Superior temporal gyrus (tissue), 1 donor: ENCODE measurements at regions not wholly inside any gene's neighbourhood (a gene's known extent, or its start where the extent isn't known, plus 50 kb on each side); places are given as distances from the start of the nearest gene placed in this dataset.
A peak's percentile ranks its signal among the peaks of the same experiment; 100 is the strongest.
"Not testable (repeated sequence)": the region's sequence is repeated elsewhere in the genome, so short reads cannot be mapped to it uniquely, and the experiment has no call there.

Experiments used
- DNase-seq: peaks from one replicate; pipeline ENCODE4 v3.0.0-alpha.2; 2016; ENCODE audit errors: extremely low spot score

- not testable (repeated sequence) for DNase-seq
These were observed 334.8 kb upstream of the SLITRK5 start for GRCh38 chr13:87336346-87336889.

- DNase-seq = no peak
These were observed 327.0 kb upstream of the SLITRK5 start for GRCh38 chr13:87344176-87344575.

DNA sequence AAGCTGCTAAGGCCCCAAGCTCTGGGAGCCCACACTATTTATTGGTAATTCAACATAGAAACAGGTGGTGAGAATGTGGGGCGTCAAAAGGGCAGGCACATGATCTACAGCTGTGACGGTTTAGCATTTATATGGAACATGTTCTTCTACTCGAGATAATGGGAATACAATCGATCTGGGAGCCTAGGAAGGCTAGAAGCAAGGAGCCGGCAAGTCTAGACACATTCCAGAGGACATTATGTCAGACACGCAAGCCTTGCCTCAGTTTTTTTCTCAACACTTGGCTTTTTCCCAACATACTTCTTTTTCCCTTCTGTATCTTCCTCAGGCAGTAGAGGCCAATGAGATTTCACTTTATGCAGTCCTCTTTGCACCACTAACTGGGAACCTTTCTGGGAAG, 315.7 kb upstream of the SLITRK5 start:
- no peak for DNase-seq

GRCh38 chr13:87356314-87356713, 314.9 kb upstream of the SLITRK5 start:
- no peak for DNase-seq

- DNase-seq = no peak
These were observed 312.9 kb upstream of the SLITRK5 start for GRCh38 chr13:87358319-87358718.

DNA sequence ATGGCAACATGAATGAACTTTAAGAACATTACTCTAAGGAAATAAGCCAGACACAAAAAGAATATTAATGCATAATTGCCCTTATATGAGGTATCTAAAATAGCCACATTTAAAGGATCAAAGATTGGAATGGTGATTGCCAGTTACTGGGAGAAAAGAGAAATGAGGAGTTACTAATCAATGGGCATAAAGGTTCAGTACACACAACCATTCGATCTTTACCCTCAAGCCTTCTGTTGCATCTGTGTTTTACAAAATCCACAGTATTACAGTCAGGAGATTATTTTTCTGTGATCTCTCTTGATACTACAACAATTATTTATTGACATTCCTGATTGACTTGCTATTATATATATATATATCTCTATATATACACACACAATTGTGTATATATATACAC, 310.0 kb upstream of the SLITRK5 start:
- no peak for DNase-seq

DNA sequence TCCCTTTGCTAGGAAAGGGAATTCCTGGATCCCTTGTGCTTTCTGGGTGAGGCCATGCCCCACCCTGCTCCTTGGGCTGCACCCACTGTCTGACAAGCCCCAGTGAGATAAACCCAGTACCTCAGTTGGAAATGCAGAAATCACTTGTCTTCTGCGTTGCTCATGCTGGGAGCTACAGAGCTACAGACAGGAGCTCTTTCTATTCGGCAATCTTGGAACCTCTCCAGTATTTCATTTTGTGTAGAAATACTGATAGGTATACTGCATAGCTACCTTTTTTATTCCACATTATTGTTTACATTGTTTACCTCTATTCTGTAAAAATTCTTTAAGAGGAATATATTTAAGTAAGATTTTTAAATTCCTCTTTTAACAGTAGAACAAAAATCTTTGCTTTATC, 302.5 kb upstream of the SLITRK5 start:
- no peak for DNase-seq

GRCh38 chr13:87376081-87376480, 295.1 kb upstream of the SLITRK5 start:
- DNase-seq = no peak

DNA sequence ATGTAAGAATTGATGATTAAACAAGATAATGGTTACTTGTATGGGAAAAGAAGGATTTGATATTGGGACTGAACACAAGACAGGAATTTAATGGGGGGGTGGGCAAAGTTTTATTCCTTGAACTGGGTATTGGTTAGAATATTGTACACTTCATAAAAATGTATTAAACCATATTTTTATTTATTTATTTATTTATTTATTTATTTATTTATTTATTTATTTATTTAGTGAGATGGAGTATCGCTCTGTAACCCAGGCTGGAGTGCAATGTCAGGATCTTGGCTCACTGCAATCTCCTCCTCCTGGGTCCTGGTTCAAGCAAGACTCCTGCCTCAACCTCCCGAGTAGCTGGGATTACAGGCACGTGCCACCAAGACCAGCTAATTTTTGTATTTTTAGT, 287.1 kb upstream of the SLITRK5 start:
- DNase-seq = no peak

DNA sequence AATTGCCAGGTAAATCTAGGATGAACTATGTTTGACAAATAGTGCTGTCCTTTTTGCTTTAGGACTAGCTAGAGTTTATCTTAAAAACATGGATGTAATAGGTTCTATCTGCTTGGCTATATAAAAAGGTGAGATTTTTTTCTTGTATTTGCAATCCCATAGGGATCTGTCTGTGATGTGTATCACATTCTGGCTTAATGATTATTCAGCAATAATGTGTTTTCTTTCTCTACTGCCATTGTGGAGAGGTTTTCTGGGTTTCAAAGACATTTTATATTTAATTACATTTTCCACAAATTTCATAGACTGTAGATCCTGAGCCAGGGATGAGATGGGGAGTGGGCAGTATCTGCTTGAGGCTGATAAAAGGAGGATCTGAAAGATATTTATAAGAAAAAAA, 277.8 kb upstream of the SLITRK5 start:
- no peak for DNase-seq

GRCh38 chr13:87398047-87398446, 273.1 kb upstream of the SLITRK5 start:
- no peak for DNase-seq

GRCh38 chr13:87403748-87404432, 267.3 kb upstream of the SLITRK5 start:
- DNase-seq = no peak

DNA sequence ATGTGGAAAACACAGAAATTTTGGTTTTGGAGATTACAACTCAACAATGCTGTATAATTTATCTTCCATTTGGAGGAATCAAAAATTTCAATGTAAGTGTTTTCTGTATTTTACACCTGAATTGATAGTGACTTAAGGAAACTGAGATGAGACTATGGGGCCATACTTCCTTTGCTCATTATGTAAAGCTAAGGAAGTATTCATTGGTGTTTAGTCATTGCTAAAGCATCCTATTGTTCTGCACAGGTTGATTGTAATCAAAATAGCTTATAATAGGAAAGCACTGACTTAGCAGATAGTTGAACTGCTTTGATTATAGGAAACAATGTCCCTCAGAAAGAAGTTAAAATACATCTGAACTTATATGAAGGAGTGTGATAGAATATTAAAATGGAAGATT, 244.4 kb upstream of the SLITRK5 start:
- no peak for DNase-seq

DNA sequence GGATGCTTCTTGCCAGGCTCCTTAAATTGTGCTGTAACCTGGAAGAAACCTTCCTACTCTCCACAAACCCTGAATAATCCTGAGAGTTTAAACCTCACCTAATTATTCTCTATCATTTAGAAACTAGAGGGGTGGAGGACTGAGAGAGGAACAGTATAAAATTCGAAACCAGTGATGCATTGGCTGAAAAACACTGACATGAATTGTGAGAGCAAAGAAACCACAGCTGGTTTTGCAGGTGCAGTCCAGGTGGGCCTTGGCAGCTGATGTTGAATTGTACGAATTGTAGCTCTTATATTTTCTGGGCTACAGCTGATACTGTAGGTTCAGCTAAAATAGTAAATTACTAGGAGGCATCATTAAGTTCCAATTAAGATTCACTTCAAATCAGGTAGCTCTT, 227.0 kb upstream of the SLITRK5 start:
- DNase-seq = no peak

DNA sequence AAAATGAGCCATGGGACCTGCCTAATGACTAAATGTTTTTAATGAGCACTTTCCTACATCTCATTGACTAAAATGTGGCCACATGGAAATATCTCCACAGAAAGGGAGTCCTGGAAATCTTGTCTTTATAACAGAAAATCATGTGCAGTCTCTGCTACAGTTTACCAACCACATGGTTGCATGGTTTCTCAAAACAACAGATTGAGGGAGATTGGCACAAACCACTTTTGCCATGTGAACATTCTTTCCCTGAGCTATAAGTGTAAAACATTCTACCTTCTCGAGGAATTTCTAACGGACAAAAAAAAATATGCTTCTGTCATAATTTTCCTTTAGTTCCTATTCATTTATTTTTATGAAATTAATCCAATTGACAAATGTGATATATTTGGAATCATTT, 218.9 kb upstream of the SLITRK5 start:
- peak; percentile 10 for DNase-seq

DNA sequence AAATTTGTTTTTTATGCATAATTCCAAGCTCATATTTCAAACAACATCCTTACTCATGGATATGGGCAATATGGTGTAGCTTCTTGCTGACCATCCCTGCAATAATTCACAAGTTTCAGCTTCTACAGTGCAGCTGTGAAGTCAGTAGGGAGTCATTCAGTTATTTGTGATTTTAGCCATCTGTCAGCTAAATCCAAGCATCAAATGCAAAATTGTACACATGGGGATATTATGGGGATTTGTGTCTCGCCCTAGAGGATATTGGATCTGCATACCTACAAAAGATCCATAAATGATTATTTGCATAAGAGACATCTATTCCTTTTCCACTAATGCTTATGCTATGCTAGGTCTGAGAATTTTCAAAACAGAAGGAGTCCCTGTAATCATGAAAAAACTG, 217.9 kb upstream of the SLITRK5 start:
- no peak for DNase-seq

DNA sequence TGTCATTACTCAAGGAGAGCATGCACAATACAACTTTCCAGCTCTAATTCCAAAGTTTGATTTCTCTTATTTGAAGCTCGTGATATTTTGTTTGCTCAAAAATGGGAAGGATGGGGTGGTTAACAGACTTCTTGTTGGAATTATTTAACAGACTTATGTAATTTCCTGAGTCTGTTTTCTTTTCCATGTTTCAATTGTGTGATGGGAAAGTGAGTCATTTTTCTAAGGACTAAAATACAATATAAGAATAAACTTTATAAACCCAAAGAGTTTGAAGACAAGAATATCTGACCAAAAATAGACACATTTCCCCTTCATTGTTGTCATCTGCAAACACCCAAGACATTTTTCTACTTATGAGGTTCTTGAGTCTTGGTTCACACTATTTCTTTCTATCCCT, 211.8 kb upstream of the SLITRK5 start:
- no peak for DNase-seq

DNA sequence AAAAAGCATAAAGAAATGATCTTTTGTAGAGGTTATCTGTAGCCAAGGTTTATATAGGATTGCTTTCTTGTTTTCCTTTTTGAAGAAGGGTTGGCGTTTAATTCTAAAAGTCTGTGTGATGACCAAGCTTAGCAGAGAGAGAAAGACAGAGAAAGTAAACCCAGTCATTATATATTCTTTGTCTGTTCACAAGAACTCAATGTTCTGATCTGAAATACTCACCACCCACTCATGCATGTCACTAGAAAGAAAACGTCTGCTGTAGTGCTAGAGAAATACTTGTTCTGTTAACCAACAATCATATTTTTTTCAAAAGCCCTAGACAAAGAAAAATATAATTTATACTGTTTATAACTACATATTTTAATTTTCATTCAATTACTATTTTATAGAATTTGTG, 173.7 kb upstream of the SLITRK5 start:
- peak; percentile 66 for DNase-seq

GRCh38 chr13:87498681-87499080, 172.5 kb upstream of the SLITRK5 start:
- peak; percentile 24 for DNase-seq

DNA sequence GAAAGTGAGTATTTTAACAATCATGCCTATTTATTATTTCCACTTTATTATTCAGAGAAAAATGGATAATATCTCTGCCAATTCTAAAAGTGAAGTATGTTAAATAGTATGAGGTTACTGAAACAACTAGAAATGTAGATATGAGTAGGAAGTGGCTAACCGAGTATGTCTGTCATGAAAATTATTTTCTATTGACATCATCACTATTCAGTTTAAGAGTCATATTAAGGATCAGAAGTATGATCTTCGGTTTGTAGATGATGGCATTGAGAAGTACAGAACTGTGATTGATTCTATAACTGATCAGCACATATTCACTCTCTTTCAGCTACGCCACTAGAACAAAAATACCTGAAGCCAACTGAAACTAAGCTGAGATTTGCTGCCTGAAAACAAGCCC, 146.4 kb upstream of the SLITRK5 start:
- no peak for DNase-seq

DNA sequence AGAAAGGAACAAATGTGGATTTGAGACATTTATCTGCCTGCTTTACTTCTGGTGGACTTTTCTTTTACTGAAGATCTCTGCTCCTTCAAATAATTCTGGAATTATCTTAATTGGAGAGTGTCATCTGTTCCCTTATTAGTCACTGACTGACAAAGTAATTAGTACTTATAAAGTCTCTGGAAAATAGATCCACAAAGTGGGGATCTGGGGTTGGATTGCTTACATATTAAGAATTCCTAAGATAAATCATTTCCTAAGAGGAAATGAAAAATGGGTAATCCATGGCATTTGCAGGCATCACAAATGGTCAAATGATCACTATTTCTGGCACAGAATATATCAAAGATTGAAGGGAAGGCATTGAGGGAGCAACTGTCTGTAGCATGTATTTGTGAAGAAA, 137.4 kb upstream of the SLITRK5 start:
- no peak for DNase-seq

- DNase-seq = no peak
These were observed 135.3 kb upstream of the SLITRK5 start for GRCh38 chr13:87535911-87536310.

DNA sequence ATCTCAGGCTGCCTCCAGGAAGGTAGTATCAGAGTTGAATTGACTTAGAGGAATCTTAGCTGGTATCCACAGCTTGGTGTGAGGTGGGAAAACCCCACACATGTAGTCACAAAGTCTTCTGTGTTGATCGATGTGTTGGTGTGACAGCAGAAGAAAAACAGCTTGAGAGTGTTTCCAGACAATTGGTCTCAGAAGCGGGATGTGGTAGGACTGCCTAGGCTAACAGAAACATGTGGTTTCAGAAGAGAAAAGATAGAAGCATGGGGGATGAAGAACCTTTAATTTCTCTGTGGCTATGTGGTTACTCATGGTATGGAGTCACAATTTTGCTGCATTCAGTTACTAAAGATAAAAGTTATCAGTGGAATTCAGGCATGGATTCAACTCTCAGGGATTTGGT, 134.7 kb upstream of the SLITRK5 start:
- DNase-seq = no peak

DNA sequence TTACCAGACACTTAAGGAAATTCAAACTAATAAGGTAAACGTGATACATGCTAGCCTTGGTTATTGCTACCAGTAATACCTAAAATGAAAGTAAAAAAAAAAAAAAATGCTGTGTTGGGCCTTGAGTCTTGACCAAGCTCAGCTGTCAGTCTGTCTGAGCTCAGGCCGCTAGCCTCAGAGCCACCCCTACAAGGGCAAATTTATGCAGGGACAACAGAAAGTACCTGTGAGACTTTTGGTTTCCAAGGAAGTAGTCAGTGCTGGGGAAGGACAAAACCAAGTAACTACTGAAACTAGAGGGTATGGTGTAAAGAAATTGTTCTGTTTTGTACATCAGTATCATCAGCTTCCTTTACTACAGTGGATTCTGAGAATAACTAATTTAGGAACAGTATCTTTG, 134.3 kb upstream of the SLITRK5 start:
- DNase-seq = no peak
